ENCODE measurements at regions not wholly inside any gene's neighbourhood (a gene's known extent, or its start where the extent isn't known, plus 50 kb on each side); places are given as distances from the start of the nearest gene placed in this dataset.

DNA sequence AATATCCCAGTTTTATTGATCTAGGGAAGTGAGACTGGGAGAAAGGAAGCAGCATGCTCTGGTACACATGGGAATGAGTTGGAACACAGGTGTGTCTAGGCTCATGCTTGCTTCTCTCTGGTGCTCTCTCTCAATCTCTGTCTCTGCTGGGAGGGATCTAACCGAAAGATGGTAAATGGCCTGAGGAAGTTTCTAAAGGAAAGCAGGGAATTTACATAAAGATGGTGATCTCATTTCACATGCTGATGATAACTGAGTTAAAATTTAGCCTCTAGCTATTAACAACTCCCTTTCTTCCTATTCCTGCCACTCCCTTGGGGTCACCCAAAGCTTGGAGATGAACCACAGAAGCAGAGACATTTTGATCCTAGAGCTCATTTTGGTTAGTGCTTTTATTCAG lies 436.2 kb downstream of the SH3GL2 start:
- TF ChIP-seq CEBPB (IDR thresholded peaks at IDR 0.05) (no peak), NR3C1 (IDR thresholded peaks at IDR 0.05) (no peak), FOSL2 (IDR thresholded peaks at IDR 0.05) (no peak), FOSL2 (CRISPR knock-in tag; IDR thresholded peaks at IDR 0.05) (no peak)

Measured in A549 (cell line).